H1 (cell line): ENCODE measurements at regions not wholly inside any gene's neighbourhood (a gene's known extent, or its start where the extent isn't known, plus 50 kb on each side); places are given as distances from the start of the nearest gene placed in this dataset.
A peak's percentile ranks its signal among the peaks of the same experiment; 100 is the strongest.

ENCODE experiments used
- CTCF ChIA-PET: fragments of 300-600 bp; sonication (Branson Sonifier 250); formaldehyde crosslinking; loops from one replicate; lab custom pipeline; 2021; ENCODE audit not compliant: partially characterized antibody; lab: Charles Lee
- POLR2A ChIA-PET: fragments of 300-600 bp; sonication (Branson Sonifier 250); formaldehyde crosslinking; loops from one replicate; lab custom pipeline; 2021; ENCODE audit warnings: inconsistent platforms; ENCODE audit not compliant: partially characterized antibody; lab: Charles Lee
- DNase-seq, 2 experiments: peaks; one replicate each; pipeline versions ENCODE4 v3.0.0 to v3.0.0-alpha.2; 2010 to 2022; ENCODE audit warnings: low spot score in 2 of 2, low read depth in 1 of 2, mixed read lengths in 1 of 2
- FAIRE-seq: peaks from 2 replicates; lab custom pipeline; 2011; peaks lifted over from hg19 to GRCh38; lab: Jason Lieb, UNC
- H2AFZ ChIP-seq: 2 replicates; pipeline ENCODE4 v1.8.1; 2012; ENCODE audit warnings: low read length, inconsistent platforms
- H2AK5ac ChIP-seq: 2 replicates; pipeline ENCODE4 v1.6.1; 2013; ENCODE audit warnings: low read depth, low read length
- H2BK120ac ChIP-seq: replicated peaks from 2 replicates; pipeline ENCODE3; 2013; ENCODE audit warnings: low read depth, low read length, inconsistent platforms
- H2BK12ac ChIP-seq: 2 replicates; pipeline ENCODE4 v1.6.1; 2013; ENCODE audit warnings: low read depth, low read length
- H2BK15ac ChIP-seq: 2 replicates; pipeline ENCODE4 v1.6.1; 2013; ENCODE audit warnings: low read length
- H2BK20ac ChIP-seq: 2 replicates; pipeline ENCODE4 v1.6.1; 2013; ENCODE audit warnings: low read length
- H2BK5ac ChIP-seq: 2 replicates; pipeline ENCODE4 v1.6.1; 2013; ENCODE audit warnings: low read depth, low read length
- H3K14ac ChIP-seq: 2 replicates; pipeline ENCODE4 v1.6.1; 2013; ENCODE audit warnings: inconsistent platforms; ENCODE audit not compliant: insufficient read length
- H3K18ac ChIP-seq: 2 replicates; pipeline ENCODE4 v1.6.1; 2013; ENCODE audit warnings: low read length; ENCODE audit errors: extremely low read depth
- H3K23ac ChIP-seq: 2 replicates; pipeline ENCODE4 v1.6.1; 2013; ENCODE audit warnings: inconsistent platforms; ENCODE audit not compliant: insufficient read length
- H3K23me2 ChIP-seq: 2 replicates; pipeline ENCODE4 v1.6.1; 2013; ENCODE audit warnings: low read depth, low read length
- H3K27ac ChIP-seq: 2 replicates; pipeline ENCODE4 v1.6.1; 2011; ENCODE audit warnings: low read depth, low read length, inconsistent platforms
- H3K27me3 ChIP-seq, 4 experiments: replicated peaks in 1 of 4; 1 replicate in 1 of 4; 2 replicates in 3 of 4; pipeline versions ENCODE4 v1.6.1 to v1.8.1; 2011 to 2013; ENCODE audit warnings: low read length in 3 of 4, mild to moderate bottlenecking in 3 of 4, inconsistent platforms in 2 of 4, mixed read lengths in 2 of 4, moderate library complexity in 1 of 4; ENCODE audit not compliant: control insufficient read depth in 3 of 4, insufficient read depth in 3 of 4; ENCODE audit errors: extremely low read depth in 1 of 4
- H3K36me3 ChIP-seq, 4 experiments: 2 replicates each; pipeline versions ENCODE4 v1.6.1 to v1.8.1; 2011 to 2013; ENCODE audit warnings: mild to moderate bottlenecking in 4 of 4, low read length in 3 of 4, moderate library complexity in 2 of 4, control low read depth in 1 of 4, inconsistent platforms in 1 of 4; ENCODE audit not compliant: insufficient read depth in 4 of 4, control insufficient read depth in 2 of 4
- H3K4ac ChIP-seq: replicated peaks from 2 replicates; pipeline ENCODE3; 2013; ENCODE audit warnings: low read length, low read depth, mixed read lengths, inconsistent platforms; ENCODE audit not compliant: insufficient read length
- H3K4me1 ChIP-seq, 4 experiments: replicated peaks in 1 of 4; 1 replicate in 1 of 4; 2 replicates in 3 of 4; pipeline versions ENCODE4 v1.6.1 to v1.8.1; 2011 to 2013; ENCODE audit warnings: low read length in 3 of 4, inconsistent platforms in 2 of 4, mixed read lengths in 1 of 4; ENCODE audit not compliant: insufficient read depth in 4 of 4, control insufficient read depth in 3 of 4
- H3K4me2 ChIP-seq, 2 experiments: 2 replicates each; pipeline versions ENCODE4 v1.6.1 to v1.8.1; 2011 to 2013; ENCODE audit warnings: low read depth in 2 of 2, low read length in 2 of 2, control low read depth in 1 of 2, inconsistent platforms in 1 of 2, mild to moderate bottlenecking in 1 of 2; ENCODE audit not compliant: insufficient read depth in 1 of 2
- H3K4me3 ChIP-seq, 4 experiments: fragments of 200-600, 300-600 bp in 1 of 4; sonication (generic), shearing (Covaris generic), sonication (Bioruptor Twin) in 1 of 4; 2 replicates each; pipeline versions ENCODE4 v1.5.1 to v1.8.1; 2011 to 2016; ENCODE audit warnings: low read length in 4 of 4, low read depth in 3 of 4, control low read depth in 2 of 4, inconsistent platforms in 2 of 4, mild to moderate bottlenecking in 2 of 4, mixed read lengths in 1 of 4, moderate library complexity in 1 of 4; ENCODE audit not compliant: insufficient read depth in 2 of 4; ENCODE audit errors: extremely low read depth in 1 of 4
- H3K56ac ChIP-seq: replicated peaks from 2 replicates; pipeline ENCODE3; 2013; ENCODE audit warnings: low read depth, mild to moderate bottlenecking, mixed read lengths, low read length, inconsistent platforms; ENCODE audit not compliant: insufficient read length
- H3K79me1 ChIP-seq: 2 replicates; pipeline ENCODE4 v1.6.1; 2013; ENCODE audit warnings: low read depth, low read length, control low read depth
- H3K79me2 ChIP-seq, 2 experiments: 2 replicates each; pipeline versions ENCODE4 v1.6.1 to v1.8.1; 2012 to 2013; ENCODE audit warnings: low read length in 2 of 2, mild to moderate bottlenecking in 2 of 2, inconsistent platforms in 1 of 2; ENCODE audit not compliant: insufficient read depth in 2 of 2, control insufficient read depth in 1 of 2
- H3K9ac ChIP-seq, 4 experiments: replicated peaks in 1 of 4; 1 replicate in 1 of 4; 2 replicates in 3 of 4; pipeline versions ENCODE4 v1.6.1 to v1.8.1; 2011 to 2013; ENCODE audit warnings: low read depth in 3 of 4, low read length in 3 of 4, control low read depth in 2 of 4, mild to moderate bottlenecking in 2 of 4, moderate library complexity in 2 of 4, inconsistent platforms in 1 of 4; ENCODE audit errors: extremely low read depth in 1 of 4
- H3K9me3 ChIP-seq, 2 experiments: 2 replicates each; pipeline versions ENCODE4 v1.6.1 to v1.8.1; 2012 to 2013; ENCODE audit warnings: mild to moderate bottlenecking in 2 of 2, moderate library complexity in 2 of 2, control low read depth in 1 of 2, inconsistent platforms in 1 of 2, low read depth in 1 of 2, low read length in 1 of 2, mixed read lengths in 1 of 2; ENCODE audit not compliant: insufficient read depth in 2 of 2
- H4K20me1 ChIP-seq, 2 experiments: replicated peaks in 1 of 2; 2 replicates each; pipeline versions ENCODE3 to v1.8.1; 2011 to 2013; ENCODE audit warnings: inconsistent platforms in 2 of 2, low read length in 2 of 2, mild to moderate bottlenecking in 1 of 2; ENCODE audit not compliant: insufficient read depth in 2 of 2, control insufficient read depth in 1 of 2
- H4K5ac ChIP-seq: 2 replicates; pipeline ENCODE4 v1.6.1; 2013; ENCODE audit warnings: low read length, low read depth, mixed read lengths, inconsistent platforms; ENCODE audit not compliant: insufficient read length
- H4K8ac ChIP-seq: 2 replicates; pipeline ENCODE4 v1.8.0; 2013; ENCODE audit warnings: mild to moderate bottlenecking, moderate library complexity, low read length, inconsistent platforms; ENCODE audit not compliant: insufficient read depth; ENCODE audit errors: extremely low read depth
- H4K91ac ChIP-seq: replicated peaks from 2 replicates; pipeline ENCODE3; 2013; ENCODE audit warnings: low read length, mixed read lengths, inconsistent platforms; ENCODE audit not compliant: insufficient read length
- ASH2L ChIP-seq: fragments of 200-600, 300-600 bp; sonication (generic); IDR thresholded peaks from one replicate; pipeline ENCODE4 v1.7.1; 2017; ENCODE audit warnings: low read length
- CEBPB ChIP-seq: IDR thresholded peaks from 2 replicates; pipeline ENCODE4 v1.6.1; 2012; ENCODE audit warnings: low read depth, low read length
- CTCF ChIP-seq, 3 experiments: IDR thresholded peaks; 1 replicate in 2 of 3; 2 replicates in 1 of 3; pipeline versions ENCODE4 v1.5.1 to v1.6.1; 2011; ENCODE audit warnings: low read length in 3 of 3, mild to moderate bottlenecking in 3 of 3, inconsistent platforms in 2 of 3, low read depth in 1 of 3, moderate library complexity in 1 of 3; ENCODE audit not compliant: insufficient read depth in 1 of 3; ENCODE audit errors: control extremely low read depth in 1 of 3
- EZH2 ChIP-seq: fragments of 200-600 bp; sonication (generic); IDR thresholded peaks from 2 replicates; pipeline ENCODE4 v1.7.1; 2012; ENCODE audit warnings: low read depth, mild to moderate bottlenecking, moderate library complexity, low read length, inconsistent platforms; ENCODE audit not compliant: severe bottlenecking
- HDAC6 ChIP-seq: IDR thresholded peaks from one replicate; pipeline ENCODE4 v1.7.1; 2012; ENCODE audit warnings: low read depth, mild to moderate bottlenecking, inconsistent platforms, low read length, moderate library complexity
- JUN ChIP-seq: IDR thresholded peaks from 2 replicates; pipeline ENCODE4 v1.6.1; 2011; ENCODE audit warnings: low read depth, mild to moderate bottlenecking, improper control_type of control experiment, low read length
- SIX5 ChIP-seq: IDR thresholded peaks from 2 replicates; pipeline ENCODE4 v1.6.1; 2011; ENCODE audit warnings: mild to moderate bottlenecking, low read depth, low read length
- TAF1 ChIP-seq: IDR thresholded peaks from 2 replicates; pipeline ENCODE4 v1.6.1; 2011; ENCODE audit warnings: mild to moderate bottlenecking, low read depth, low read length
- WGBS, 2 experiments: shearing (Covaris generic) in 1 of 2; methylation state at CpG; one replicate each; pipeline versions ENCODE4 v1.1.6 to v1.1.7; 2013 to 2015; ENCODE audit warnings: low lambda C conversion rate in 2 of 2, mixed read lengths in 2 of 2, inconsistent platforms in 1 of 2, low coverage in 1 of 2, missing lambda C conversion rate in 1 of 2; ENCODE audit not compliant: insufficient replicate concordance in 2 of 2, insufficient coverage in 1 of 2, insufficient read length in 1 of 2; ENCODE audit errors: extremely low coverage in 1 of 2, missing lambda C conversion rate in 1 of 2; 5-methylcytosine and 5-hydroxymethylcytosine counted together

- H3K4me1 ChIP-seq, result peaks cover 0 to 7% (median 5%) of the 10 kb centered on the region in 4 experiments; a peak in 3 of 7 replicates
- no peak overlapping the region for H2AK5ac ChIP-seq
- H3K36me3 ChIP-seq, result no peaks in the 10 kb centered on the region
- H3K79me1 ChIP-seq, result no peaks in the 10 kb centered on the region
- 83% methylated on average over 10 of the region's 10 CpGs; no CpG with 5 or more reads in 1 of the 2 experiments for WGBS, 2 experiments
- no peak overlapping the region for H4K5ac ChIP-seq
- no peaks in the 10 kb centered on the region for H3K79me2 ChIP-seq
- TF ChIP-seq EZH2 (no peak), CTCF (IDR thresholded peaks at IDR 0.05; ENCODE audit: control extremely low read depth in 1 of 3, insufficient read depth in 1 of 3, low read depth in 1 of 3, low read length in 3 of 3) (no peak), ASH2L (no peak), HDAC6 (no peak), SIX5 (no peak), JUN (no peak), TAF1 (no peak), CEBPB (no peak)
- H3K4me2 ChIP-seq, result no peak overlapping the region
- H4K8ac ChIP-seq, result no peak overlapping the region
- no peak for FAIRE-seq
- peak overlapping the region; percentile 98; the same call in 1 of the 2 replicates for H2BK20ac ChIP-seq
- H2BK12ac ChIP-seq, result no peak overlapping the region
- DNase-seq, result no peak
- H3K27me3 ChIP-seq, result no peaks in the 10 kb centered on the region
- H3K9ac ChIP-seq, result no peak overlapping the region
- ChIA-PET CTCF (no interaction called here), POLR2A (no interaction called here)
- H3K23ac ChIP-seq, result no peak overlapping the region
- no peak overlapping the region for H3K4ac ChIP-seq
- no peak overlapping the region for H4K91ac ChIP-seq
- H2BK15ac ChIP-seq, result 0 out of 2 replicates have a peak overlapping the region, but pooled peaks have one; percentile 4
- no peaks in the 10 kb centered on the region for H4K20me1 ChIP-seq
- no peaks in the 10 kb centered on the region for H3K23me2 ChIP-seq
- no peaks in the 10 kb centered on the region for H3K9me3 ChIP-seq
- H2AFZ ChIP-seq, result no peak overlapping the region
- H3K4me3 ChIP-seq, result no peak overlapping the region
- no peak overlapping the region for H3K56ac ChIP-seq
- H2BK120ac ChIP-seq, result no peak overlapping the region
- no peak overlapping the region for H3K27ac ChIP-seq
- H3K14ac ChIP-seq, result no peak overlapping the region
- H3K18ac ChIP-seq, result no peak overlapping the region
- no peak overlapping the region for H2BK5ac ChIP-seq
Observed at GRCh38 chr2:85954590-85955458, 66.0 kb upstream of the ST3GAL5 start.
